GM10248 (cell line): ENCODE measurements at regions not wholly inside any gene's neighbourhood (a gene's known extent, or its start where the extent isn't known, plus 50 kb on each side); places are given as distances from the start of the nearest gene placed in this dataset.
"Not testable (repeated sequence)": the region's sequence is repeated elsewhere in the genome, so short reads cannot be mapped to it uniquely, and the experiment has no call there.

Source experiments
- CTCF ChIA-PET: fragments of 300-600 bp; sonication (Branson Sonifier 250); formaldehyde crosslinking; extraction: SDS; loops from one replicate; lab custom pipeline; 2021; ENCODE audit warnings: antibody characterized with exemption; lab: Yijun Ruan, JAX
- POLR2A ChIA-PET: fragments of 350-650 bp; sonication (Branson Sonifier 250); formaldehyde crosslinking; extraction: SDS; loops from one replicate; lab custom pipeline; 2020; ENCODE audit warnings: antibody characterized with exemption; lab: Yijun Ruan, JAX
- DNase-seq: peaks from one replicate; pipeline ENCODE4 v3.0.0; 2012; ENCODE audit errors: extremely low spot score
- TF ChIP-seq, protein P1 (sequence below): IDR thresholded peaks from 2 replicates; pipeline ENCODE4 v1.5.1; 2012; ENCODE audit warnings: mild to moderate bottlenecking, low read depth; ENCODE audit errors: extremely low read depth, missing control alignments, control extremely low read depth

DNA sequence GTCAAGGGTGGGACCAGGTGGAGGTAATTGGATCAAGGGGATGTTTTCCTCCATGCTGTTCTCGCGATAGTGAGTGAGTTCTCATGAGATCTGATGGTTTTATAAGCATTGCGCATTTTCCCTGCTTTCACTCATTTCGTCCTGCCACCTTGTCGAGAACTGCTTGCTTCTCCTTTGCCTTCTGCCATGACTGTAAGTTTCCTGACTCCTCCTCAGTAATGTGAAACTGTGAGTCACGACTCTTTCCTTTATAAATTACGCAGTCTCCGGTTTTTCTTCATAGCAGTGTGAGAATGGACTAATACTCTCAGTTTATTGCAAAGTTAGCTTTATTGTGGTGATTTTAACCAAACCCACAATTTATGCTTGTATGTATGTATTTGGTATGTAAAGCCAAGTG is 878.5 kb upstream of the ANO3 start:
- no peak for DNase-seq
- TF ChIP-seq, protein P1, sequence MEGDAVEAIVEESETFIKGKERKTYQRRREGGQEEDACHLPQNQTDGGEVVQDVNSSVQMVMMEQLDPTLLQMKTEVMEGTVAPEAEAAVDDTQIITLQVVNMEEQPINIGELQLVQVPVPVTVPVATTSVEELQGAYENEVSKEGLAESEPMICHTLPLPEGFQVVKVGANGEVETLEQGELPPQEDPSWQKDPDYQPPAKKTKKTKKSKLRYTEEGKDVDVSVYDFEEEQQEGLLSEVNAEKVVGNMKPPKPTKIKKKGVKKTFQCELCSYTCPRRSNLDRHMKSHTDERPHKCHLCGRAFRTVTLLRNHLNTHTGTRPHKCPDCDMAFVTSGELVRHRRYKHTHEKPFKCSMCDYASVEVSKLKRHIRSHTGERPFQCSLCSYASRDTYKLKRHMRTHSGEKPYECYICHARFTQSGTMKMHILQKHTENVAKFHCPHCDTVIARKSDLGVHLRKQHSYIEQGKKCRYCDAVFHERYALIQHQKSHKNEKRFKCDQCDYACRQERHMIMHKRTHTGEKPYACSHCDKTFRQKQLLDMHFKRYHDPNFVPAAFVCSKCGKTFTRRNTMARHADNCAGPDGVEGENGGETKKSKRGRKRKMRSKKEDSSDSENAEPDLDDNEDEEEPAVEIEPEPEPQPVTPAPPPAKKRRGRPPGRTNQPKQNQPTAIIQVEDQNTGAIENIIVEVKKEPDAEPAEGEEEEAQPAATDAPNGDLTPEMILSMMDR, result no peak
- ChIA-PET CTCF (no interaction called here), POLR2A (no interaction called here)

DNA sequence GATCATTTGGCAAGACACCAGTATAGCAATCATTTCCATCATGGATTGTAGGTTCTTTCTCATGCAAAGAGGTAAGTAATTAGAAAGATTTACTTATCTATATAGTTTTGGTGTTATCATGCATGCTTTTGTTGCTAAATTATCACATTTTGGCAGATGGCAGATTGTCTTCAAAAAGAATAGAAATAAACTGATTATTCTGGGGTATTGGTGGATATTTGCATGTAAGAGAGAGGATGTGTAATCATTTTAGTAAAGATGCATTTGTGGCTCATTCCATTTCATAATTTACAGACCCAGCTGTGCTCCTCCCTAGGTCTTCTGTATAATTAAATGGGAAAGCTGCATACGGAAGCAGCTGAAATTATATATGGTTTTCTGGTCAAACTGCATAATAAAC is 875.7 kb upstream of the ANO3 start:
- CTCF ChIA-PET, result no interaction called here
- no peak for DNase-seq
- POLR2A ChIA-PET, result no interaction called here
- TF ChIP-seq, protein P1, result no peak

DNA sequence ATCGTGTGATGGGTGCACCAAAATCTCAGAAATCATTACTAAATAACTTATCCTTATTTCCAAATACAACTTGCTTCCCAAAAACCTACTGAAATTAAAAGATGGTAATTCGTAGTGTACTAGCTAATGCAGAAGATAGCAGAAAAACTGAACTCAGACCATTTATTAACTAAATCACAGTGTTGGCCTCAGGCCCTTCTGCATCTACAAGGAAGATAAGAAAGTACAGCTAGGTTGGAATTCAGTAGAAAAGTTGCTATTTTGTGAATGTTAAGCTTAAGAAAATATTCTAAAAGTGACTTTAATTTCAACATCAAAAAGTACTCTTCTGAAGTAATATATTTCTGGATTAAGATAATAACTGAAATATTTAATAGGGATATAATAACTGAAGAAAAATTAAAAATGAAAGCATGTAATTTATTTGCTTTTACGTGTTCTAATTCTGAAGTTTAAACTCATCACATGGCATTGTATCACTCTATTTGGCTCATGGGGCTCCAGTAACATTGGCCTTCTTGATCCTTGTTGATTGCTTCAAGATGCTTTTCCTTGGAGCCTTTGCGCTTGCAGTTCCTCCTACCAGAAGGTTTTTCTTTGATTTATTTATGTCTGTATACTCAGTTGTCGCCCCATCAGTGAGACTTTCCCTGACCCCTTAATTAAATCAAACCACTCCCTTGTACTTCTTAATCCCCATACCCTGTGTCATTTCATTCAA is 847.9 kb upstream of the ANO3 start:
- DNase-seq, result no peak
- POLR2A ChIA-PET, result no interaction called here
- CTCF ChIA-PET, result no interaction called here
- TF ChIP-seq, protein P1, result no peak

DNA sequence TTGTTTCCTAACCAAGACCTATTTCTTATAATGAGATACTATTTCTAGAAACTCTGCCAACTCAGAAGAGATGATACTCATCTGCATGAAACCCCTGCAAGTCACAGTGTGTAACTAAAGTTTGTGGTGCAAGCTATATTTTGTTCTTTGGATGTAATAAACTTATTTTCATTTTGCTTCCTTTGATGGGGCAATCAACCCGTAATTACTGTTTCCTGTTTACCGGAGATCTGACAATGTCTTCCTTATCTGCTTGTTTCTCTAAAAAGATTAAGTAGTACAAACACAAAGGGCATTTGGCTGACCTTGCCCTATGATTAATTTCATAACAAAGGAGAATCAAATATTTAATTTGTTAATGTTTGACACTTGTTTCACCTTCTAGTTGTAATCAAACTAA is 846.6 kb upstream of the ANO3 start:
- ChIA-PET CTCF (no interaction called here), POLR2A (no interaction called here)
- no peak for DNase-seq
- TF ChIP-seq, protein P1, result no peak

DNA sequence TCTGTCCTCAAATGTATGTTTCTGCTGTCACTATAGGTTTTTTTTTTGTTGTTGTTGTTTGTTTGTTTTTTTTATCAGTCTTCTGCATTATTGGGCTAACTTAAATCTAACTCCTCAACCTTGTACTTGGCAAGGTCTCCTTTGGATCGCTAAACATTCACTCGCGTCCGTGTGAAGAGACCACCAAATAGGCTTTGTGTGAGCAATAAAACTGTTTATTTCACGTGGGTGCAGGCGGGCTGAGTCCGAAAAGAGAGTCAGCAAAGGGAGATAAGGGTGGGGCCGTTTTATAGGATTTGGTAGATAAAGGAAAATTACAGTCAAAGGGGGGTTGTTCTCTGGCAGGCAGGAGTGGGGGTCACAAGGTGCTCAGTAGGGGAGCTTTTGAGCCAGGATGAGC is 845.6 kb upstream of the ANO3 start:
- POLR2A ChIA-PET, DNase-seq, CTCF ChIA-PET: not testable (repeated sequence)

DNA sequence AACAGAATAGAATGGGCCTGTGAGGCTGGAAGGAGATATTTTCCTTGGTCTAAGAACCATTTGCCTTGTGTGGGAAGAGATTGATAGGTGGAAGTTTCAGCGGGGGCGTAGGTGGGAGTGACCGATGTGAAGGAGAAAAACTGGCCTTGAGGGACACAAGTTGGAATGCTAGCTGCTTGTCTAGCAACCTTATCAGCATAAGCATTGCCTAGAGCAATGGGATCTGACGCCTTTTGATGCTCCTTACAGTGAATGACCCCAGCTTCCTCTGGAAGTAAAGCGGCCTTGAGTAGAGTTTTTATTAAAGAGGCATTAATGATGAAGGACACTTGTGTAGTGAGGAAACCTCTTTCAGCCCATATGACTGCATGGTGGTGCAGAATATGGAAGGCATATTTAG is 843.8 kb upstream of the ANO3 start:
- DNase-seq, CTCF ChIA-PET, POLR2A ChIA-PET: not testable (repeated sequence)

DNA sequence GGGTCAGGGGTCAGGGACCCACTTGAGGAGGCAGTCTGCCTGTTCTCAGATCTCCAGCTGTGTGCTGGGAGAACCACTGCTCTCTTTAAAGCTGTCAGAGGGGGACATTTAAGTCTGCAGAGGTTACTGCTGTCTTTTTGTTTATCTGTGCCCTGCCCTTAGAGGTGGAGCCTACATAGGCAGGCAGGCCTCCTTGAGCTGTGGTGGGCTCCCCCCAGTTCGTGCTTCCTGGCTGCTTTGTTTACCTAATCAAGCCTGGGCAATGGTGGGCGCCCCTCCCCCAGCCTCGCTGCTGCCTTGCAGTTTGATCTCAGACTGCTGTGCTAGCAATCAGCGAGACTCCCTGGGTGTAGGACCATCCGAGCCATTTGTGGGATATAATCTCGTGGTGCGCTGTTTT is 830.5 kb upstream of the ANO3 start:
- CTCF ChIA-PET, POLR2A ChIA-PET, DNase-seq: not testable (repeated sequence)

DNA sequence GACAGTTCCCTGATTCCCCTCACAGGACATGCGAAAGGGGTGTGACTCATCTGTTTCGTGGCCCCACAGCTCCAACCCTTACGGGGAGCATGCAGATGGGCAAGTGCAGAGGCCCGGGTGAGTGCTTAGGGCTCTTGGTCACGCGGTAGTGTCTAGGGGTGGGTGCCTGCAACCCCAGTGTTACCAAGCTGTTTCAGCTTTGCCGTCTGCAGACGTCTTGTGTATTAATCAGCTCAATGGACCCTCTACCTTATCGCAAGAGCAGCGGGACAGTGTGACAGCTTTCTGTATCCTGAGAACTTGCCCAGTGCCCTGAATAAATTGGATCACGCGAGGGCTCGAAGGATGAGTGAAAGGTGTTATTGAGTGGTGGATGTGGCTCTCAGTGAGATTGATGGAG is 816.4 kb upstream of the ANO3 start:
- POLR2A ChIA-PET, result no interaction called here
- no peak for DNase-seq
- CTCF ChIA-PET, result no interaction called here
- TF ChIP-seq, protein P1, result no peak
